ENCODE measurements at regions not wholly inside any gene's neighbourhood (a gene's known extent, or its start where the extent isn't known, plus 50 kb on each side); places are given as distances from the start of the nearest gene placed in this dataset.
"Not testable (repeated sequence)": the region's sequence is repeated elsewhere in the genome, so short reads cannot be mapped to it uniquely, and the experiment has no call there.

DNA sequence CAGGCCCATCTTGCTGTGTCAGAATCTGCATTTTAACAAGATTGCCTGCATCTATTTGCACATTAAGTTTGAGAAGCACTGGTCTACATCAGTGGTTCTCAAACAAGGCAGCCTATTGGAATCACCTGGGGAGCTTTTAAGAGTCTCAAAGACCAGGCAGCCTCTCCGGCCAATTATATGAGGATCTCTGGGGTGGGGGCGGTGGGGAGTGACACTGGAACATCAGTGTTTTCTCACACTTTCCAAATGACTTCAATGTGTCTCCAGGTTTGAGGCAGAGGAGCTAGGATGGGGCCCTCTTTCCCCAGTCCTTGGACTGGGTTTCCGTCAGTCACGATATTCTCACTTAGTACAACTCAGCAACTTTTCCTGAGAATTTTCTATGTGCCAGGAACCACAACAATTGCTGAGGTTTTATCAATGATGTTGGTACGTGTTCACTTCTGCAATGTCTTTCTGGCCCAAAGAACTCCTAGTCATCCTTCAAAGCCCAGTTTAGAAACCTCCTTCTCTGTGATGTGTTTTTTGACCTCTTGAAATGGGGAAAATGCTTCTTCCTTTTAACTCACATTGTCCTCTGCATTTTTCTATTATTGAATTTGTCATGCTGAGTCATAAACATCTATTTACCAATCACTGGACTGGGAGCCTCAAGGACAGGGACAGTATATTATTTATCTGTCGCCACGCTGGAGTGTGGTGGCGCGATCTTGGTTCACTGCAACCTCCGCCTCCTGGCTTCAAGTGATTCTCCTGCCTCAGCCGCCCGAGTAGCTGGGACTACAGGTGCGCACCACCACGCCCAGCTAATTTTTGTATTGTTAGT lies 130.9 kb downstream of the MYCN start:
- no peak for DNase-seq

DNA sequence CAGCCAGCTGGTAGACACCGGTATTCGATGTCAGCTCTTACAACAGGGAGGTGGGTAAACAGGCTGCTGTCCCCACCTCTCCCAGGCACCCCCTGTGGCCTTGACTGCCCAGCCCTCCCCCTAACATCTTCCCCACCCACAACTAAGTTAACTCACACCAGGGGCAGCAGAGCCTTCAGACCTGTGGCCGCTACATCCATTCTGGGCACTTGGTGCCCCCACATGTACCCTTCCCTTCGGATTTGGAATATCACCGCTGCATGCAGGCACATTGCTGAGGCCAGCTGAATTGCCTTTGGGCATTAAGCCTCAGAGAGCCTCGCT lies 130.3 kb downstream of the MYCN start:
- DNase-seq = no peak

DNA sequence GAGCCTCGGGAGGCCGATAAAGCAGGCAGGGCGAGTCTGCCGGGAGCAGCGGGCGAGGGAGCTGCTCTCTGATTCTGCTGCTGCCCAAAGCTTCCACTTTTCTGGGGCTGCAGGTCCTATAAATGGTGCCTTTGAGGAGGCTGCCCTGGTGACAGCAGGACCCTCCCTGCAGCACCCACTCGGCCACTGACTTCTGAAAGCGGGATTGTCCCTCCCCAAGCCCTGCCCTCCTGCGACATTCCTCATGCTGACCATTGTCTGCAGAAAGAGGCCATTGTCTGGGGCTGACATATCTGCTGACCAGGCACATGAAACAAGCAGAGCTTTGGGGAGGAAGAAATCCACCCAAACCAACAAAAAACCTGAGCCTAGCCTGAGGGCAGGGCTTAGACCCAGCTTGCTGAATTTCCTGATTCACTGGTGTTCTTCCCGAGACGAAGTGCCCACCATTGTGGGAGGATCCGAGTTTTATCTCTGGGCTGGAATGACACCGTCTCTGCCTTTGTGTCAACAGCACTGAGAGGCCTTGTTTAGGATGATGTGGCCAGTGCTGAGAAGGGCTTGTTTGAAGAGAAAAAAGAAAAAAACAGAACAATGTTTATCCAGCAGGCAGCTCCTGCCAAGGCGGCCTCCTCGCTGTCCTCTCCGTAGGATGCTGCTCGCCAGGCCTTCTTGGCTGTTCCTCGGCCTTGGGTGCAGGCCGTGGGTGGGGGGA lies 129.7 kb downstream of the MYCN start:
- peak; percentile 95 for DNase-seq

DNA sequence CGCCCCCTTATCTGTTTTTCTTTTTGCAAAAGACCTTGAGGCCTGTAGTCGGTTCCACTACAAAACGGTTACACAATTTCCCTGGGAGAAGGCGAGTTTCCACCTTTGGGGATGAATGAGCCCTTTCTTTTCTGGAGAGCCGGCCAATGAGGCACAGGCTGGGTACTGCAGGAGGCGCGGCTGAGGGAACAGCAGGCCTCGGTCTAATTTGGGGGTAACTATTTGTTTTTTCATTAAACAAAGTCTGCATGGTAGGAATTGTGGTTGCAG lies 129.2 kb downstream of the MYCN start:
- DNase-seq = peak; percentile 62

DNA sequence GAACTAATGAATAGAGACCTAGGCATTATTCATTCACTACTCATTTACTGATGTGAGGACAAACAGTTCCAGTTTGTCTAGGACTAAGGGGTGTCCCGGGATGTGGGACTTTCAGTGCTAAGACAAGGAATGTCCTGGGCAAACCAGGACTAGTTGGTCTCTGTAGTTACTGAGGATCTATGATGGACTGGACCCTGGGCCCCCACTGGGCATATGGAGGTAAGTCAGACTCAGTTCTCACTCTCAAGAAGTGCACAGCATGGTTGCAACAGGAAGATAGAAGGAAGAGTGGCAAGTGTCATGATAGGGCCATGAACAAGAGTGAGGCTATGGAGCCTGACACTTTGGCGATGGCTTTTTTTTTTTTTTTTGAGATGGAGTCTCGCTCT lies 128.2 kb downstream of the MYCN start:
- no peak for DNase-seq

DNA sequence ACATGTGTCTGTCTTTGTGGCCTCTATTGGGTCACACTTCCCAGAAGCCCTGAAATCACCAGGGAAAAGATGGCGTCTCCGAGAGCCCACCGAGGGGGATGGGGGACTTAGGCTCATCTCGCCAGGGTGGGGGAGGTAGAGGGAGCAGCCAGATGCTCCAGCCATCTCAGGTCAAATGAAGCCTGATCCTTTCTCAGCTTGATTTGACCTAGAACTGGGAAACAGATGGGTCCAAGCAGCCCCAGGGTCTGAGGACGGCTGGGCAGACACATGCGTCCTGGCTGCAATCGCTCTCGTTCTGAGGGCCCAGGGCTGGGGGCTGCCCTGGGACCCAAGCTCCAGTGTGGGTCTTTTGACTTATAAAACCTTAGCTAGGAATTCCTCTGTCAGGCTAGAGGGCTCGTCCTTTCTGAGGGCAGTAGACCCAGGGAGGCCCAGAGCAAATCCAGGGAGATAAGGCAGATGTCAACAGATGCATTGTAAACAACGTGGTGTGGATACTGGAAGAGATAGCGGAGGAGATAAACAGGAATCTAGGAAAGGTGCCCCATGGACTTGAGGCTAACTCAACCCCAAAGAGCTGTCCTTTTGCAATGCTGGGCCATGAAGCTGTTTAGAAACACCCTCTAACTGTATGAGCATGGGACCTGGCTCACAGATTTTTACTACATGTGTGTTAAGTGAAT lies 127.7 kb downstream of the MYCN start:
- no peak for DNase-seq

DNA sequence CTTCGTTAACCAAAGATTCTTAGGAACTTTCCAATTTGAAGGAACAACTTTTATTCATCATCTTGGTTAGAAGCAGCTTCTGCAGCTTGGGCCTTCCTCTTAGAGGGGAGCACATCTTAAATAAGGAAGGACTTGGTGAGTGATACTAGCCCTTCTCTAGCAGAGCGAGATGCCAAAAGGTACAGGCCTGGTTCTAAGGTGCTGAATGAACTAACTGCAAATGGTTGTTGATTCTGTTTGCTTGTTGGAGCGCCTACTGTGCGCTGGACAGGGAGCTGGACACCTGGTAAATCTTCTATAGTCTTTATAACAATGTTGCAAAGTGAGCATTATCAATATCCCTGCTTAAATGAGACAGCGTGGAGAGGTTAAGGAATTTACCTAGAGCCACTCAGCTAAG lies 127.1 kb downstream of the MYCN start:
- DNase-seq = no peak

DNA sequence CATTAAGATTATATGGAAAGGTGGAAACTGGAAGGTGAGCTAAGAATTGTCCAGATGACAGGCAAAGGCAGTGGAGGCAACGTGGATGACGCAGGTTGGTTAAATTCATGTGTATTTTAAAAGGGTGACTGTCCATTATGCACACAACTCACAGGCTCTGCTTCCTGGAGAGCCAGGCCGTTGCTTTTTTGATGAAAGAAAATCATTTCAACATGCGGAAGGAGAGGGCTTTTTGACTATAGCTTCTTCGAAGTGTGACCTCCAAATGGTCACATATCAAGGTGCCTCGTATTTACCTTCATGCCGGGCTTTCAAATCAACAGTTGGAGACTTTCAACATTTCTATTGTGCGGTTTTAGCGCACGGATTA lies 126.7 kb downstream of the MYCN start:
- DNase-seq = no peak

DNA sequence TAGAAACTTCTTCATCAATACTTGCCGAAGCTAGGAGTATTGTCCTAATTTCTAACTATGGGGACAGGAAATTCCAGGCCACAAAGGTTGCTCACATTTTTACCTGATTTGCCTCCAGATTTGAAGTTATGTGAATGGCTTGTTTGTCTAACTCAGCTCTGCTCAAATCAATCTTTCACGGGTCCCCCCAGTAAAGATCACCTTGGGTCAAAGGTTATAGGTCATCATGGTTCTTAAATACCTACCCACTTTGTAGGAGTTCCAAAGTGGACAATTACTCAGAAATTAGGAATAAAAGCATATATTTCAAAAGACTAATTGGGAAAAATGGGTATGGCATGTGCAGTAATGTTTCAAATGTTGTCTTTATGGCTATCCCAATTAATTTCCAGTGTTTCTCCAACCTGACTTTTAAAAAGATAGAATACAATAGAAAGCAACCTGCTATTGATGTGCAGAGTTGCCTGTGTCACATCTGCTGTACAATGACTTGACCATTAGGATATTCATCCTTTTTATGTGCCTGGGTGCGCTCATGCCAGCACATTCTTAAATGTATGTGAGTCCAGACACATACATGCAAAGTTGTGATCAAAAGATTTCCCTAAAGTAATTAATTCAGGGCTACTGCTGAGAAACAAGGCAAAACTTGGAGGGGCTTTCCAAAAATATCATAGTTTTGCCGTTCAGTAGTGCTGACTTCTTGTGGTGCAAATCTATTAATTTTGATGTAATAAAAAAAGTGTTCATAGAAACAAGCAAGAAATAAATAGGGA lies 126.1 kb downstream of the MYCN start:
- no peak for DNase-seq

DNA sequence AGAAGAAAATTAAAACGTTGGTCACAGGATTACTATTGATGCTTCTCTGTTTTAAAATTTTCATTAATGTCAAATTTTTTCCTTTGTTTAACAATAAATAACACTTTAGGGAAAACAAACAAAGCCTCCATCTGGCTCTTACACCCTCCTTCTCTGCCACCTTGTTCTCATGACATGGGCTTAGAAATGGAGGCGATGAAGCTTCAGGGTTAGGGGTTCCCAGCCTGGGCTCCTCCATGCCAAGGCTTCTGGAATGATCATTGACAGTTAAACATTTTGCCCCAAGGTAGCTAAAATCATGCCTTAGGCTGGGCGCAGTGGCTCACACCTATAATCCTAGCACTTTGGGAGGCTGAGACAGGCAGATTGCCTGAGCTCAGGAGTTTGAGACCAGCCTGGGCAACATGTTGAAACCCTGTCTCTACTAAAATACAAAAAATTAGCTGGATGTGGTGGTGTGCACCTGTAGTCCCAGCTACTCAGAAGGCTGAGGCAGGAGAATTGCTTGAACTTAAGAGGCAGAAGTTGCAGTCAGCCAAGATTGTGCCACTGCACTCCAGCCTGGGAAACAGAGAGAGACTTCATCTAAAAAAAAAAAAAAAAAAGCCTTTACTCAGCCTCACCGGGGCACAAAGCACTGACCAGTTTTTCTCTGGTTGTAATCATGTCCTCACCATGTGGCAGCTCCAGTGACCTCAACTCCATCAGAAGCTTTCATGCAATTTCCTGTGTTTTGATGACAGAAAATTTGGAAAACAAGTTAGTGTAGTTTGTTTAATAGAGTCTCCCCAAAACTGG lies 125.1 kb downstream of the MYCN start:
- not testable (repeated sequence) for DNase-seq

DNA sequence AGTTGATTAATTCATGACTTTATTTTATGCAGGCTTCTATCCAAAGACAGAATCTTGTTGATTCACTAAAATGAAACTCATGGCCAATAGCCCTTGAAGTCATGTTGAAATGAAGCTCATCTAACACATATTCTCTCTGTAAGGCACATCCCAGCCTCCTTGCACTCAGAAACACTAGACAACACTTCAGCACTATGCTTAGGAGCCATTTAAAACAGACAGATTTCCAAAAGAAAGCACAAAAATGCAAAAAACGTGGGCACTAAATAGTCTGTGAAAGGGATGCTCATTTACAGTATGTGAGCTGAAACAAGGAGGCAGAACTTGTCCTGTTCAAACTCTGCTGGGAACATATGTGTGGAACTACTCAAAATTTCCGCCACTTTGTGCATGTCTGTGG lies 124.4 kb downstream of the MYCN start:
- DNase-seq = no peak

DNA sequence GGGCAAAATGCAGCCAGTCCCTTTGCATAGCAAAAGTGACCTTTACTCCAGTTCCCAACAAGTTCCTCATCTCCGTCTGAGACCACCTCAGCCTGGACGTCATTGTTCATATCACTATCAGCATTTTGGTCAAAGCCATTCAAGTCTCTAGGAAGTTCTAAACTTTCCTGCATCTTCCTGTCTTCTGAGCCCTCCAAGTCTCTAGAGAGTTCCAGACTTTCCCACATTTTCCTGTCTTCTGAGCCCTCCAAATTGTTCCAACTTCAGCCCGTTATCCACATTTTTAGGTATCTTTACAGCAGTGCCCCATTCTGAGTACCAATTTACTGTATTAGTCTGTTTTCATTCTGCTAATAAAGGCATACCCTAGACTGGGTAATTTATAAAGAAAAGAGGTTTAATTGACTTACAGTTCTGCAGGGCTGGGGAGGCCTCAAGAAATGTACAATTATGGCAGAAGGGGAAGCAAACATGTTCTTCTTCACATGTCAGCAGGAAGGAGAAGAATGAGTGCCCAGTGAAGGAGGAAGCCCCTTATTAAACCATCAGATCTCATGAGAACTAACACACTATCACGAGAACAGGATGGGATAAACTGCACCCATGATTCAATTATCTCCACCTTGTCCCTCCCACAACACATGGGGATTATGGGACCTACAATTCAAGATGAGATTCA lies 123.7 kb downstream of the MYCN start:
- no peak for DNase-seq

DNA sequence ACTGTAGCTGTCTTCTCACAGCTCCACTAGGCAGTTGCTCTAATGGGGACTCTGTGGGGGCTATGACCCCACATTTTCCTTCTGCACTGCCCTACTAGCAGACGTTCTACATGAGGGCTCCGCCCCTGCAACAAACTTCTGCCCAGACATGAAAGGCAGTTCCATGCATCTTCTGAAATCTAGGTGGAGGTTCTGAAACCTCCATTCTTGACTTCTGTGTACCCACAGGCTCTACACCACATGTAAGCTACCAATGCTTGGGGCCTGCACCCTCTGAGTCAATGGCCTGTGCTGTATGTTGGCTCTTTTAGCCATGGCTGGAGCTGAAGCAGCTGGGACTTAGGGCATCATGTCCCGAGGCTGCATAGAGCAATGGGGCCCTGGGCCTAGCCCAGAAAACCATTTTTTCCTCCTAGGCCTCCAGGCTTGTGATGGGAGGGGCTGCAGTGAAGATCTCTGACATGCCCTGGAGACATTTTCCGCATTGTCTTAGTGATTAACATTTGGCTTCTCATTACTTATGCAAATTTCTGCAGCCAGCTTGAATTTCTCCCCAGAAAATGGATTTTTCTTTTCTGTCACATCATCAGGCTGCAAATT lies 123.0 kb downstream of the MYCN start:
- no peak for DNase-seq

DNA sequence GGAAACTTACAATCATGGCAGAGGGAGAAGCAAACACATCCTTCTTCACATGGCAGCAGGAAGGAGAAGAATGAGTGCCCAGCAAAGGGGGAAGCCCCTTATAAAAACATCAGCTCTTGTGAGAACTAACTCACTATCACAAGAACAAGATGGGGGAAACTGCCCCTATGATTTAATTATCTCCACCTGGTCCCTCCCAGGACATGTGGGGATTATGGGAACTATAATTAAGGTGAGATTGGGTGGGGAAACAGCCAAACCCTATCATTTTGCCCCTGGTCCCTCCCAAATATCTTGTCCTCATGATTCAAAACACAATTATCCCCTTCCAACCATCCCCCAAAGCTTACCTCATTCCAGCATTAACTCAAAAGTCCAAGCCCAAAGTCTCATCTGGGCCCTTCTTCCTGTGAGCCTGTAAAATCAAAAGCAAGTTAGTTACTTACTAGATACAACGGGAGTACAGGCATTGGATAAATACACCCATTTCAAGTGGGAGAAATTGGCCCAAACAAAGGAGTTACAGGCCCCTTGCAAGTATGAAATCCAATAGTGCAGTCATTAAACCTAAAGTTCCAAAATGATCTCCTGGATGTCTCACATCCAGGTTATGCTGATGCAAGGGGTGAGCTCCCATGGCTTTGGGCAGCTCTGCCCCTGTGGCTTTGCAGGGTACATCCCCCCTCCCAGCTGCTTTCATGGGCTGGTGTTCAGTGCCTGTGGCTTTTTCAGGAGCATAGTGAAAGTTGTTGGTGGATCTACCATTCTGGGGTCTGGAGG lies 122.3 kb downstream of the MYCN start:
- no peak for DNase-seq

DNA sequence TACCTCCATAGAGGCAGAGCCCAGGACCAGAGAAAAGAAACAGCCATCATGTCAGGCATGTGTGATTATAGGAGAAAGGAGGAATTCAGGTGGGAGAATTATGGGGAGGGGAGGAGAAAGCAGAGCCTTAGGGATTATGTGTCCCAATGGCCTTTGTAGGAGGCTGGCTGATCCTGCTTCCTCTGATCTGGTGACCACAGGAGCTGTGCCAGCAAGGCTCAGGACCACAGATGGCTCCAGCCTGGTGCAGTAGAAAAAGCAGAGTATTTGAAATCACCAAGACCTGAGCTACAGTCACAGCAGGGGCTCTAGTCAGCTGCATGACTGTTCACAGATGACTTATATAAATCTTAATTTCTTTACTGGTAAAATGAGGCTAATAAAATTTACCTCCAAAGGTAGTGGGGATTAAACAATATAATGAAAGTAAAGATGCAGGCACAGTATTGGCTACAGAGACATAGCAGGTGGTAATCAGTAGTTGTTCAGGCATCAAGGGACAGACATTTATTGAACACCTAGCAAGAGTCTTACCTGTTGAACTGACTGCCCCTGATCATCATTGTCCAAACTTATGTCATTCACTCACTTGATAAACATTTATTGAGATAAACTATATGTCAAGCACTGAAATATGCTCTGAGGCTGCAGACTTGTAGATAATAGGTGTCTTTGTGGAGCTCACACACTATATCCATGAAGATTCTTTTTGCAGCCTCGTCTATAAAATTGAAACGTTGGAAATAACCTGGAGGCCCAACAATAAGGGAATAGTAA lies 121.3 kb downstream of the MYCN start:
- DNase-seq = no peak

DNA sequence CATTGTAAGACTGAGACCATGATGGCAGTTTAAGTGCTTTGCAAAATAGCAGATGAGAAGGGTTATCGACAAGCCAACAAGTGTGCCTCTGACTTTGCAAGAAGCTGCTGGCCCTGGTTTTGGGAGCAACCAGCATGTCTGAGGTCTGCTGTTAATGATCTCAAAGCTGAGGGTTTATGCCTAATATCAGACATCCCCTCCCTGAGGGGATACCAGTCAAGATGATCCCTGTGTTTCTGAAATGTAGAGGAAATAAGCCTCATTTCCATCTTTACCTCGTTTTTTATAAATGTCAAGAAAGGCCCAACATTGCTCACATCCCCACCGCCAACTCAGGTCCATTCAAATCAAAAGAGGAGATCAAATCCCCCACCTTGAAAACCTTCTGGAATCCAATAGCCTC lies 120.6 kb downstream of the MYCN start:
- DNase-seq = no peak

DNA sequence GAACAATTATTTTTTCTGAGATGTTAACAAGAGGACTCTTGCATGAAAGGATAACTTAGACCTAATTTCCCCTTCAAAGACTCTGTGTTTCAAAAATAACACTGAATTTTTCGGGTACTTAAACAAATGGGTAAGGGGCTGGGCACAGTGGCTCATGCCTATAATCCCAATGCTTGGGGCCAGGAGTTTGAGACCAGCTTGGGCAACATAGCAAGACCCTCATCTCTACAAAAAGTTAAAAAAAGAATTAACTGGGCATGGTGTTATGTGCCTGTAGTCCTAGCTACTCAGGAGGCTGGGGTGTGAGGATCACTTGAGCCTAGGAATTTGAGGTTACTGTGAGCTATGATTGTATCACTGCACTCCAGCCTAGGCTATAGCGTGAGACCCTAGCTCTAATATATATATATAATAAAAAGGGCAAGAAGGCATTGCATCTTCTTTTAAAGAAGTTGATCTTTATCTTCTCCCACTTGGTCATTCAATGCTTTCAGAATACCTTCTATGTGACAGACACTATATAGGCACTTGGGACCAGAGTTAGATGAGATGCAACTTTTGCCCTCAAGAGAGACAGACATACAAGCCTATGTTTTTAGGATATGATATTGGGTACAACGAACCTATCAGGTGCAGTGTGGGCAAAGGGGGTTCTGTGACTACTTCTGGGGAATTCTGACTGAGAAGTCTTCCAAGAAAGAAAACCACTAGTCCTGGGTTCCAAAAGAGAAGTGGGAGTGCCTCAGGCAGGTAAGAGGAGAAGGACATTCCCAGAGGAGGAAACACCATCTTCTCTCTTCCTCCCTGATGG lies 120.0 kb downstream of the MYCN start:
- DNase-seq = no peak

DNA sequence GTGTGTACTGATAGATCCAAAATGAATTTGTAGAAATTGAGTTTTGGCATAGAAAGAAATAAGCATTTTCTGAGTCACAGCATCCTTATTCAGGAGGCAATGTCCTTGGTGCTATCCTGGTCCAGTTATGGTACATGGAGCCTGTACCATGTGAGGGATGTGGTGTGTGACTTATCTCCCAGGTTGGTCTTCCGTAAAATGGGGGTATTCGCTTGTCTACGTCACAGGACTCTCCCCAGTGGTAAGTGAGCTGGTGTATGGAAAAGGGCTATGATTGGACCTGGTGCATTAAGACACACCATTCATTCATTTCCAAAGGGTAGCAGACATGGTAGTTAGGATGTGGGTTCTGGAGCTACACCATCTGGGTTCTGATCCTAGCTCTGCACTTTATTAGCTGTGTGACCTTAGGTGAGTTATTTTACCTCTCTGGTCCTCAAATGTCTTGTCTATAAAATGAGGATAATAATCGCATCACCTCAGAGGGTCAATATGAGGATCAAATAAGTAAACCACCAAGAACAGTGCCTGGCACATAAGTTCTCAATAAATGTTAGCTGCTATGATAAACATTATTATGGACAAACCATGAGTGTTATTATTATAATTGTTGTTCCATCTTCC lies 119.2 kb downstream of the MYCN start:
- DNase-seq = no peak
